ENCODE measurements at regions not wholly inside any gene's neighbourhood (a gene's known extent, or its start where the extent isn't known, plus 50 kb on each side); places are given as distances from the start of the nearest gene placed in this dataset.

GRCh38 chr11:110762590-110762989 lies 50.4 kb upstream of the ARHGAP20 start:
- no peak for ATAC-seq
- Mint-ChIP-seq H3K9me3 (no peaks in the 10 kb centered on the region), H3K27ac (no peak overlapping the region), H3K4me3 (no peak overlapping the region), H3K27me3 (peaks cover 9% of the 10 kb centered on the region), H3K4me1 (no peaks in the 10 kb centered on the region)
- DNase-seq = no peak

Measured in stimulated activated naive CD8-positive, alpha-beta T cell treated with anti-CD3 and anti-CD28 coated beads, Interleukin-15, amount 100 ng/mL, for 72 hours (primary cell).